ENCODE measurements at regions not wholly inside any gene's neighbourhood (a gene's known extent, or its start where the extent isn't known, plus 50 kb on each side); places are given as distances from the start of the nearest gene placed in this dataset.

GRCh38 chr7:41476460-41476803, 226.5 kb downstream of the INHBA start:
- H3K4me3 ChIP-seq (ENCODE audit: low read length), result no peak overlapping the region
- peak overlapping the region; percentile 47 for H3K4me2 ChIP-seq (ENCODE audit: low read length)
- no peak overlapping the region for H3K27ac ChIP-seq (ENCODE audit: low read length)

DNA sequence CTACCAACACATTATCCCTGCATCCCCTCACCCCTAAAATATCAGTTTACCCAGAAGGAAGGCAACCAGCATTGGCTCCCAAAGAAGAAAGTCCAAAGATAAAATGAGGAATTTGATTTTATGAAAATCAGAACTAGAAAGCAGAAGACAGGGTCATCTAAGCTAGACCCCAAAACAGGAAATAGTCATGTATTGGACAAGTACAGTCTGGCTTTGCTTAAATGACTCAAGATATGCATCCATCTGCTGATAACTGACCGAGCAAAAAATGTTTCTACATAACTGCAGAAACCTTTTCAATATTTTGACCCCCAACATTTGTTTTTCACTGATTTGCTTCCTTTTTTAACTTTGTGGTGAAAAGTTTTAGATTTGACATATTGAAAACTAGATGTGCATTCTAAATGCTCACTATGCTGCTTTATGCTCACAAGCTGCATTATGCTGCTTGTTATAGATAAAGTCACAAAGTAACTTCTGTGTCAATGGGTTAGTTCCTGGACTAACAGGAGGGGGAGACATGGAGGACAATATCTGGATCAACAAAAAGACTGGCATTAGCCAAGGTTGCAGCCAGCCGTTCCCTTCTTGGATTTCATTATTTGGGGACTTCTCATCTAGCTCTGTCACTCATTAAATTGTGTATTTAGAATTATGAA, 227.0 kb downstream of the INHBA start:
- TF ChIP-seq, protein P1, sequence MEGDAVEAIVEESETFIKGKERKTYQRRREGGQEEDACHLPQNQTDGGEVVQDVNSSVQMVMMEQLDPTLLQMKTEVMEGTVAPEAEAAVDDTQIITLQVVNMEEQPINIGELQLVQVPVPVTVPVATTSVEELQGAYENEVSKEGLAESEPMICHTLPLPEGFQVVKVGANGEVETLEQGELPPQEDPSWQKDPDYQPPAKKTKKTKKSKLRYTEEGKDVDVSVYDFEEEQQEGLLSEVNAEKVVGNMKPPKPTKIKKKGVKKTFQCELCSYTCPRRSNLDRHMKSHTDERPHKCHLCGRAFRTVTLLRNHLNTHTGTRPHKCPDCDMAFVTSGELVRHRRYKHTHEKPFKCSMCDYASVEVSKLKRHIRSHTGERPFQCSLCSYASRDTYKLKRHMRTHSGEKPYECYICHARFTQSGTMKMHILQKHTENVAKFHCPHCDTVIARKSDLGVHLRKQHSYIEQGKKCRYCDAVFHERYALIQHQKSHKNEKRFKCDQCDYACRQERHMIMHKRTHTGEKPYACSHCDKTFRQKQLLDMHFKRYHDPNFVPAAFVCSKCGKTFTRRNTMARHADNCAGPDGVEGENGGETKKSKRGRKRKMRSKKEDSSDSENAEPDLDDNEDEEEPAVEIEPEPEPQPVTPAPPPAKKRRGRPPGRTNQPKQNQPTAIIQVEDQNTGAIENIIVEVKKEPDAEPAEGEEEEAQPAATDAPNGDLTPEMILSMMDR (IDR thresholded peaks at IDR 0.05; ENCODE audit: low read depth, low read length), result peak; percentile 4; the same call in 1 of the 2 replicates
- no peak for TF ChIP-seq EZH2phosphoT487 (IDR thresholded peaks at IDR 0.05; ENCODE audit: low read depth)
- Histone ChIP-seq H3K27ac (ENCODE audit: low read length) (no peak overlapping the region), H2AFZ (ENCODE audit: low read depth, low read length) (no peak overlapping the region), H3K79me2 (ENCODE audit: low read length) (no peaks in the 10 kb centered on the region), H3K4me3 (ENCODE audit: low read length) (no peak overlapping the region), H4K20me1 (ENCODE audit: insufficient read depth, low read length) (no peaks in the 10 kb centered on the region), H3K4me1 (ENCODE audit: low read length) (peaks cover 38% of the 10 kb centered on the region), H3K9ac (ENCODE audit: low read length) (no peak overlapping the region), H3K36me3 (replicated peaks; ENCODE audit: low read depth, low read length) (no peaks in the 10 kb centered on the region), H3K27me3 (ENCODE audit: low read depth, low read length) (no peaks in the 10 kb centered on the region), H3K4me2 (ENCODE audit: low read length) (peak overlapping the region; percentile 47), H3K9me3 (ENCODE audit: insufficient read depth, low read length) (no peaks in the 10 kb centered on the region)

More at GRCh38 chr7:41476460-41476803, 226.5 kb downstream of the INHBA start:
- Histone ChIP-seq H2AFZ (ENCODE audit: low read depth, low read length) (no peak overlapping the region), H3K27me3 (ENCODE audit: low read depth, low read length) (no peaks in the 10 kb centered on the region), H3K9ac (ENCODE audit: low read length) (no peak overlapping the region), H3K79me2 (ENCODE audit: low read length) (no peaks in the 10 kb centered on the region), H3K4me1 (ENCODE audit: low read length) (peaks cover 38% of the 10 kb centered on the region), H3K9me3 (ENCODE audit: insufficient read depth, low read length) (no peaks in the 10 kb centered on the region), H3K36me3 (replicated peaks; ENCODE audit: low read depth, low read length) (no peaks in the 10 kb centered on the region), H4K20me1 (ENCODE audit: insufficient read depth, low read length) (no peaks in the 10 kb centered on the region)
- TF ChIP-seq, protein P1 (IDR thresholded peaks at IDR 0.05; ENCODE audit: low read depth, low read length), result no peak
- no peak for TF ChIP-seq EZH2phosphoT487 (IDR thresholded peaks at IDR 0.05; ENCODE audit: low read depth)

DNA sequence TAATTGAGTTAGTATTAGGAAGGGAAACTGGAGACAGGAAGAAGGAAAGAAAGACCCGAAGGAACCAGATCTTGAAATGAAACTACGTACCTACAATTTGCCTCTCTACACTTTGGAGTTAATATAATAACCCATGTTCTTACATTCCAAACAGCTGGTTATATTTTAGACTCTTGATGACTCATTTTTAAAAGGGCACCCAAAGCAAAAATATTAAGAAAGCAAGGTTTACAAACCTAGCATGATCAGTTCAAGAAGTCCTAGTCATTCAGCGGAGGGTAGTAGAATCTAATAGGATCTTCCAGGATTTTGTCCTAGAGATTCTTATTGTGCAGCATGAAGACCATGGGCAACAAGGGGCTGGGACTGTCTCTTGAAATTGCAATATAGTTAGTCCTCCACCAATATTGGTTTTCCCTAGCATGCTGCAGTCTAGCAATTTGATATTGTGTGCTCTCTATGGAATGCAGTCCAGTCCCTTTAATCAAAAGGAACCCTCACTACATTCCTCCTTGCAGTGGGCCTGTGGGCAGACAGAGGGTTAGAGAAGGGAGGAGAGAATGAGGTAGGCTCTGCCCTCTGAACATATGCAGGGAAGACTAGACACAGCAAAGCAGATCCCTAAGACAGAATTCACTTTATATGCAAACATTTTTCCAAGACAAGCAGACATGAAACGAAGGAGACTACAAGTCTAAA, 230.3 kb downstream of the INHBA start:
- H3K4me1 ChIP-seq (ENCODE audit: low read length), result peaks cover 21% of the 10 kb centered on the region
- H2AFZ ChIP-seq (ENCODE audit: low read depth, low read length), result no peak overlapping the region
- H3K36me3 ChIP-seq (replicated peaks; ENCODE audit: low read depth, low read length), result no peaks in the 10 kb centered on the region
- no peaks in the 10 kb centered on the region for H3K79me2 ChIP-seq (ENCODE audit: low read length)
- no peak overlapping the region for H3K4me3 ChIP-seq (ENCODE audit: low read length)
- H3K27ac ChIP-seq (ENCODE audit: low read length), result no peak overlapping the region
- no peak overlapping the region for H3K9ac ChIP-seq (ENCODE audit: low read length)
- no peak for TF ChIP-seq EZH2phosphoT487 (IDR thresholded peaks at IDR 0.05; ENCODE audit: low read depth)
- TF ChIP-seq, protein P1 (IDR thresholded peaks at IDR 0.05; ENCODE audit: low read depth, low read length), result no peak
- H3K9me3 ChIP-seq (ENCODE audit: insufficient read depth, low read length), result no peaks in the 10 kb centered on the region
- no peaks in the 10 kb centered on the region for H4K20me1 ChIP-seq (ENCODE audit: insufficient read depth, low read length)
- H3K4me2 ChIP-seq (ENCODE audit: low read length), result no peak overlapping the region
- H3K27me3 ChIP-seq (ENCODE audit: low read depth, low read length), result no peaks in the 10 kb centered on the region

GRCh38 chr7:41470081-41470480, 232.8 kb downstream of the INHBA start:
- Histone ChIP-seq H3K4me1 (ENCODE audit: low read length) (no peaks in the 10 kb centered on the region), H3K36me3 (replicated peaks; ENCODE audit: low read depth, low read length) (no peaks in the 10 kb centered on the region), H3K4me2 (ENCODE audit: low read length) (no peak overlapping the region), H3K27me3 (ENCODE audit: low read depth, low read length) (no peaks in the 10 kb centered on the region; the same call in 1 of the 2 replicates), H3K79me2 (ENCODE audit: low read length) (no peaks in the 10 kb centered on the region), H3K4me3 (ENCODE audit: low read length) (no peak overlapping the region), H4K20me1 (ENCODE audit: insufficient read depth, low read length) (no peaks in the 10 kb centered on the region), H2AFZ (ENCODE audit: low read depth, low read length) (no peak overlapping the region), H3K9me3 (ENCODE audit: insufficient read depth, low read length) (no peaks in the 10 kb centered on the region), H3K27ac (ENCODE audit: low read length) (no peak overlapping the region), H3K9ac (ENCODE audit: low read length) (no peak overlapping the region)
- TF ChIP-seq, protein P1 (IDR thresholded peaks at IDR 0.05; ENCODE audit: low read depth, low read length), result no peak
- TF ChIP-seq EZH2phosphoT487 (IDR thresholded peaks at IDR 0.05; ENCODE audit: low read depth), result no peak

All from OCI-LY3 (cell line).